NCI-H2029 treated with DMSO at 0.1 percent for 48 hours (cell line): ENCODE measurements at regions not wholly inside any gene's neighbourhood (a gene's known extent, or its start where the extent isn't known, plus 50 kb on each side); places are given as distances from the start of the nearest gene placed in this dataset.

Source experiments
- DNase-seq: peaks from one replicate; lab custom pipeline; 2025; lab: John Stamatoyannopoulos, UW

GRCh38 chr12:32047357-32048212 is 59.1 kb upstream of the BICD1 start:
- DNase-seq = no peak

GRCh38 chr12:32048791-32049190 is 57.9 kb upstream of the BICD1 start:
- no peak for DNase-seq

- DNase-seq = no peak
These were observed 56.7 kb upstream of the BICD1 start for GRCh38 chr12:32049956-32050355.

- DNase-seq = no peak
These were observed 55.0 kb upstream of the BICD1 start for GRCh38 chr12:32051511-32052211.

GRCh38 chr12:32052212-32052713 is 54.4 kb upstream of the BICD1 start:
- no peak for DNase-seq

- no peak for DNase-seq
These were observed 52.6 kb upstream of the BICD1 start for GRCh38 chr12:32053881-32054624.
